Fibroblast of lung (primary cell): ENCODE measurements at regions not wholly inside any gene's neighbourhood (a gene's known extent, or its start where the extent isn't known, plus 50 kb on each side); places are given as distances from the start of the nearest gene placed in this dataset.

Experiments used
- CTCF ChIP-seq, 2 donors: IDR thresholded peaks in 1 of 2; conservative IDR thresholded peaks in 1 of 2; 1 replicate in 1 of 2; 2 replicates in 1 of 2; pipeline ENCODE4 v1.5.1; 2011 to 2012; ENCODE audit warnings: low read length in 2 of 2, control low read depth in 1 of 2, inconsistent platforms in 1 of 2, low read depth in 1 of 2, mild to moderate bottlenecking in 1 of 2
- EZH2 ChIP-seq: IDR thresholded peaks from 2 replicates; pipeline ENCODE4 v1.5.1; 2012; ENCODE audit warnings: low read length, control low read depth, mild to moderate bottlenecking; ENCODE audit errors: missing control alignments

- TF ChIP-seq CTCF (conservative IDR thresholded peaks at IDR 0.05 in 1 of 2, IDR thresholded peaks at IDR 0.05 in 1 of 2; ENCODE audit: low read depth in 1 of 2, low read length in 2 of 2) (no peak), EZH2 (no peak)
Measured at GRCh38 chr5:57317341-57317740, 143.5 kb downstream of the GPBP1 start.
